Liver (tissue), 2 donors: ENCODE measurements at regions not wholly inside any gene's neighbourhood (a gene's known extent, or its start where the extent isn't known, plus 50 kb on each side); places are given as distances from the start of the nearest gene placed in this dataset.

Experiments used
- ATF3 ChIP-seq: IDR thresholded peaks from 2 replicates; pipeline ENCODE4 v1.6.1; 2016; ENCODE audit warnings: antibody characterized with exemption
- GABPA ChIP-seq, 2 donors: IDR thresholded peaks in 1 of 2; conservative IDR thresholded peaks in 1 of 2; 2 replicates each; pipeline ENCODE4 v1.6.1; 2016; ENCODE audit warnings: antibody characterized with exemption in 2 of 2, mild to moderate bottlenecking in 1 of 2, moderate library complexity in 1 of 2
- SP1 ChIP-seq: IDR thresholded peaks from 2 replicates; pipeline ENCODE4 v1.6.1; 2018; ENCODE audit warnings: antibody characterized with exemption, mild to moderate bottlenecking
- donor health status: healthy.

GRCh38 chr2:122570641-122571040, 815.2 kb downstream of the TSN start:
- no peak for TF ChIP-seq GABPA (IDR thresholded peaks at IDR 0.05 in 1 of 2, conservative IDR thresholded peaks at IDR 0.05 in 1 of 2)
- TF ChIP-seq SP1 = no peak
- no peak for TF ChIP-seq ATF3
